ENCODE measurements at regions not wholly inside any gene's neighbourhood (a gene's known extent, or its start where the extent isn't known, plus 50 kb on each side); places are given as distances from the start of the nearest gene placed in this dataset.

GRCh38 chr4:15171725-15172124, 169.4 kb downstream of the CPEB2 start:
- TF ChIP-seq CTCF (IDR thresholded peaks at IDR 0.05; ENCODE audit: poor library complexity) = no peak
- TF ChIP-seq EZH2 (IDR thresholded peaks at IDR 0.05; ENCODE audit: borderline replicate concordance) = no peak
- no peak for TF ChIP-seq EZH2phosphoT487 (IDR thresholded peaks at IDR 0.05; ENCODE audit: low read depth, severe bottlenecking, unreplicated experiment)
